GM19239 (cell line): ENCODE measurements at regions not wholly inside any gene's neighbourhood (a gene's known extent, or its start where the extent isn't known, plus 50 kb on each side); places are given as distances from the start of the nearest gene placed in this dataset.
"Not testable (repeated sequence)": the region's sequence is repeated elsewhere in the genome, so short reads cannot be mapped to it uniquely, and the experiment has no call there.

Source experiments
- DNase-seq: peaks from one replicate; pipeline ENCODE4 v3.0.0; 2011; ENCODE audit warnings: low spot score; ENCODE audit not compliant: insufficient read length
- FAIRE-seq: peaks from 2 replicates; lab custom pipeline; 2011; peaks lifted over from hg19 to GRCh38; lab: Jason Lieb, UNC

DNA sequence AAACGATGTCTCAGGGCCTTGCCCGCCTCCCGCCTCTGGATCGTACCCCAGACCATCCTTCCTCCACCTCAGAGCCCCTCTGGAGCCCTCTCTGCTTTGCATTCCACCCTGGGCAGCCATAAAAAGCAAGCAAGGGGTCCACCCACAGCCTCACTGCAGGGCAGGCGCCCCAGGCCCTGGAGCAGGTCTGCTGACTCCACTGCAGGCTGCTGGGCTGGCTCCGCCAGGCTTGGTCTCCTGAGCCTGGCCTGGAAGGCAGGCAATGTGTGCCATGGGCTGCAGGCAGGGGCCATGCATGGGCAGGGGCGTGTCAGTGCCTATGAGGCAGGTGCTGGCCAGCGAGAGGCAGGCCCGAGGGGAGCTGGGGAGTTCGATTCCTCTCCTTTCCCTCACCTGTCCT lies 186.0 kb downstream of the ANKRD30B start:
- FAIRE-seq: no peak

DNA sequence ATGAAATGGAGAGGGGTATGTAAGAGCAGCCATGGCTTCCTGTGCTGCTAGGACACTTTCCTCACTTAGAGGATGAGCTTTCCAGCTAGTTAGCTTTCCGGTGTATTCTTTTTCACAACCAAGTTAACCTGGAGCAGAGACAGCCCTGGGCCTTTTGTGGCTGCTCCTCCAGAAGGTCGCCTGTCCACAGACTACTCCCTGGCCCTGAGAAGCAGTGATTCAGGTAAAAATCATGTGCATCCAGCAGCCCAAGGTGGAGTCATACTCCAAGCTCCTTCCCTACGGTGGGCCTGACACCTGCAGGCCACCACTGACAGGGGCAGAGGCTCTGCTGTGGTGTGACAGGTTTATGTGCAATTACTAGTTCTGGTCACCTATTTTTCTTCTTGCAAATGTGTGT lies 187.2 kb downstream of the ANKRD30B start:
- no peak for FAIRE-seq

More for the DNA sequence above, 186.0 kb downstream of the ANKRD30B start:
- DNase-seq: no peak

GRCh38 chr18:14936313-14936712 lies 188.3 kb downstream of the ANKRD30B start:
- FAIRE-seq (no peak), DNase-seq (no peak)

More for the DNA sequence above, 187.2 kb downstream of the ANKRD30B start:
- no peak for DNase-seq

DNA sequence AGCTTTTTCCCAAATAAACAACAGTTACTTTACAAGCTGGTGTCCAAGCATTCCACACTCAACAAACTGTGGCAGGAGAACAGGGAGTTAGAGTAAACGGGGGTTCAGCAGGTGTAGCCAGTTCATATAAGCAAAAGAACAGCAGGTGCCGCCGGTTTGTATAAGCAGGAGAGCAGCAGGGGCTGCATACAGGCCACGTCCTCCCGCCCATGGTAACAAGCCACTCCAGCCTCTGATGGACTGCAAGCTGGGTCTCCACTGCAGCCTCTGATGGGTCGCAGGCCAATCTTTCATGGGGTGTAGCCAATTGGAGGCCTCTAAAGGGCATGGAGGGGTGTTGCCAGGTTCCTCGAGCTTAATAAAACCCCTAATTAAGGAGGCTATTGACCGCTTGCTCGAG lies 189.3 kb downstream of the ANKRD30B start:
- FAIRE-seq: no peak
- DNase-seq: no peak

GRCh38 chr18:14939141-14939540 lies 191.2 kb downstream of the ANKRD30B start:
- DNase-seq (no peak), FAIRE-seq (no peak)

DNA sequence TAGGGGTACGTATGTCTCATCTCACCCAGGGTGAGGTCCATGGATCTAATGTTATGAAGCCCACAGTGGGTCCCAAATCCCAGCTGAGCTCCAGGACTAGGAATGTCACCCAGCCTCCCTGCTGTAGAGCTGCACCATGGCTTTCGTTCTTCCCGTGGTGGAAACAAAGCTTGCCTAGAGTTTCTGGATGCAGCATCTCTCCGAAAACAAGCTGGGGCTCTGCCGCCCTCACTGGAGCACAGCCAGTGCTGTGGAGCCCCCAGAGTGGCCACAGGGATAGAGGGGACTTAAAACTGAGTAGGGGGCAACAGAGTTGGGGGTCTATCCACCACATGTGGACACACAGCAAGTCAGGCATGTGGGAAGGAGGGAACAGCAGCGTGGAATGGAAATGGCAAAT lies 192.1 kb downstream of the ANKRD30B start:
- FAIRE-seq, DNase-seq: not testable (repeated sequence)

DNA sequence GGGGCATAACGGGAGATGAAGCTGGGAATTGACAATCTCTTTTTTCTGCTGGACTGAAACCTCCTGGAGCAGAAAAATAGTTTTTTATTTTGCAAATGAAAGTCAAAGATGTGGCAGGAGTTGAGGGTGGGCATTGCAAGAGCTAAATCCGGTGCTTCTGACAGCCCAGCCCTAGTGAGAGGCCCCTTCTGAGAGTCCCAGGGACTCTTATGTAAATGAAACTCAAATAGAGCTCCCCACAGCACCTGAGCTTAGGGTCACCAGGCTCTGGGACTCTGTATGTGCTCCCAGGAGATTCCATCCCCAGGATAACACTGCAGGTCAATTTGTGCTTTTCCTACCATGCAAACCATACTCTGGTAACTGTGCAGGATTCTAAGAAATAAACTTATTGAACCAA lies 192.8 kb downstream of the ANKRD30B start:
- DNase-seq (no peak), FAIRE-seq (no peak)

DNA sequence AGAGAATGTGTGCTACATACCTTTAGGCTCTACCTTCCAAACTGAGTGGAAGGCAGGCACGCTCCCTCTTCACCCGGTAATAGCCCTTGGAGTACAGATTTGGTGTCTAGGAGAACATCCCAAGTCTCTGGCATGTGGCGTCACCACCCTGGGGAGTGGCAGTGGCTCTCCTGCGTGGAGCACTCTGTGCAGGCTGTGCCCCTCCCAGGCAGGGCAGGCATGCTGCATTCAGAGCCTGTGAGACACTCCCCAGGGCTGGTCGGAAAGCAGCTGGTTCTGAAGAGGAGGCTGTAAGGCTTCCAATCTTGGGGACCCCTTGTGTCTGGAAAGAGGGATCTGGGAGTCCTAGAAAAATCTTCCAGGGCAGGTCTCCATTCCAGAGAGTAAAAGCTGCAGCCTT lies 193.3 kb downstream of the ANKRD30B start:
- no peak for FAIRE-seq
- no peak for DNase-seq

DNA sequence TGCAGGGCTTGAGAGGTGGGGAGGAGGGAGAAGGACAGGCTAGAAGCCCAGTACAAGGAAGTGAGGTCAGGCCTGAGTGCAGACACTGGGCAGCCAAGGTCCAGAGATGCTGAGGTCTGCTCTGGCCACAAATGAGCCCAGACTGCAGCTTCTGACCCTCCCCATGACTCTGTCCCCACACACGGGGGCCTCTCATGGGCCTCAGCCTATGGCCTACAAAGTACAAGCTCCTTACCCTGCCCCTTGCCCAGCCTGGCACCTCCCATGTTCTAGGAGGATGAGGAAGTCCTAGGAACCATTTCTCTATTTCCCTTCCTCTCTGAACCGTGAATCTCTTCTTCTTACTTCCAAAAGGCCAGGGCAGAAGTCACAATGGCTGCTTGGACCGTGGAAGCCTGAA lies 193.8 kb downstream of the ANKRD30B start:
- DNase-seq (no peak), FAIRE-seq (no peak)

GRCh38 chr18:14942275-14942674 lies 194.3 kb downstream of the ANKRD30B start:
- DNase-seq (no peak), FAIRE-seq (no peak)

- FAIRE-seq (no peak), DNase-seq (no peak)
These were observed 195.5 kb downstream of the ANKRD30B start for GRCh38 chr18:14943486-14943885.

- DNase-seq: no peak
- no peak for FAIRE-seq
These were observed 196.1 kb downstream of the ANKRD30B start for GRCh38 chr18:14943967-14944636.

GRCh38 chr18:14944838-14945237 lies 196.9 kb downstream of the ANKRD30B start:
- FAIRE-seq: no peak
- no peak for DNase-seq

DNA sequence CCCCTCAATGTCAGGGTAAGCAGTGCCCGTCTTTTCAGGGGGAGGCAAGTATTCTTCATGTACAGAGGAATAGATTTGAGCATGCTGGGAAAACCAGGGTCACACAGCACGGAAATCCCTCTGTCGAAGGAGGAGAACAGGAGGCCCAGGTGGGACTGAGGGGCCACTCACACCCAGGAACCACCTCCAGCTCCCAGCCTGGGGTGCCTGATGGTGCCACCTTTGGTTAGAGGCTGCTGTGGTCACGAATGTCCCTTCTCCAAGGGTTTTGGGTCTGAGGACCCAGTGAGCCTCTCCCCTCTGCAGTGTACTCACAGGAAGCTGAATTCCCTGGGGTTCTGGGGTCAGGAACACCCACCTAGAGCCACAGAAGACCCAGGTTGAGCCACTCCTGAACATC lies 197.3 kb downstream of the ANKRD30B start:
- DNase-seq: no peak
- FAIRE-seq: no peak

DNA sequence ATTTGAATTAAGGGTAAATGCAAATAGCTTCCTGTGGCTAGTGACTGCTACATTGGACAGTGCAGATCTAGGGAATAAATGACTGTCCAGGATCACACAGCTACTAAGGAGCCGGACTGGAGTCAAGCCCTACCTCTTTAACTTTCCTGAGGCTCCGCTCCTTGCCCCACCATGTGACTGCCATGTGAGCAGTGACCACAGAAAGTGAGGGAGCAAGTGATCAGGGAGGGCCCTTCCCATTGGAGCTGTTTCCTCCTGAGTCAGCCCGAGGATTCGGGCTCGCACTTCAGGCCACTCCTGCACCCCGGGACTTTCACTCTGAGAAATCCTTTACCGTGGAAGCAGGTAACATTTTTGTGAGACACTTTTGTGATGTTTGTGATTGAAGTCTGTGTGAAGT lies 198.0 kb downstream of the ANKRD30B start:
- DNase-seq (no peak), FAIRE-seq (no peak)

DNA sequence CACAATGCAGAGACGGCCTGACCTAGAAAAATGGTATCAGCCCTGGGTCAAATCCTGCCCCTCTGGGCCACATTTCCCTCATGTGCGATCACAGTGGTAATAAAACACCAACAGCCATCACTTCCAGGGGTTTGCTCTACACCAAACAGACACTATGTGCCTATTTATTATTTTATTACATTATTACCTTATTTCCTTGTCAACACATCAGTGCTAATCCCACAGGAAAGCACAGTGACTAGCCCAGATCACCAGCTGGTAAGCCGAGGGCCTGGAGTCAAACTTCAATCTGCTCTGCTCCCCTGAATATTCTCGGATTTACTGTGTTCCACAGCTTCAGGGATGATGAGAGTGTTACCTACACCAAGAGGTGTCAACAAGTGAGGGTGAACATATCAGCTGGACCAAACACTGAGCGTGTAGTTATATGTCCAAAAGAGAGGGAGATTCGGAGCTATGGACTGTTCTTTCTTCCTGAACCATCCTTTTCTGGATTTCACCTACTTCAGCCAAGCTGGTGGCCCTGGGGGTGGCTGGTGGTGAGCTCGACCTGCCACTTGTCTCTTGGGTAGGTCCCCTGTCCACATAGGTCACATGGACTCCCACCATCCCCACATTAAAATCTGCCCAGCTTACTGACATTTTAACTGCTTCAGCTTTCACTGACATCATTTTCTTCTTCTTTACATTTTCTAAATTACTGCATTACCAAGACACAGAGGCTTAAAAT lies 198.9 kb downstream of the ANKRD30B start:
- not testable (repeated sequence) for FAIRE-seq, DNase-seq

DNA sequence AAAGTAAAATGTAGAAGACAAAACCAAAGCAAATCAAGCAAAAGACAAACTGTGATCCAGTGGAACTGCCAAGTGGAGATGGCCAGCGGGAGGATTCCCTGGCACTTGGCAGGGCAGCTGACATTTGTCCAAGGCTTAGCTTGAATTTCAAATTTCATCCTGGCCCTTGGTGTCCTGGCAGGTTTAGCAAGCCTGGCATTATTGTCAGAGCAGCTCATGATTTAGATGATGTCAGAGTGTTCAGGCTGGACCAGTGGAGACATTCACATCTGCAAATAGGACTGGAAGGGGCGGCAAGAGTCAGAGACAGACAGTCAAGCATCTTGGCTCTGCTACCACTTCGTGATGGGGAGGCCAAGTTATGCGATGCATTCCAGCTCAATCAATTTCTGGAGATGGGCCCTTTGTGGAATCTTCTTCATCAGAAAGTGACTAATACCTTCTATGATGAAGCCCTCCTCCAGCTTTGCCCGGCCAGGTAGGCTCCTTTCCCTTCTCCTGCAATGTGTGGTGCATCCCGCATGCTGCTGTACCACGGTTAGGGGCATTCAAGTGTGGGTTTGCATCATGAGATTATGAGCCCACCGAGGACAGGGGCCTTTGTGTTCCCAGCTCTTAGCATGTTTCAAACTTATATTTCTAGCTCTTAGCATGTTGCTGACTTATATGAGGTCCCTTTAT lies 199.7 kb downstream of the ANKRD30B start:
- FAIRE-seq: no peak

GRCh38 chr18:14948163-14948540 lies 200.2 kb downstream of the ANKRD30B start:
- FAIRE-seq: no peak
- DNase-seq: no peak

More for the DNA sequence above, 199.7 kb downstream of the ANKRD30B start:
- DNase-seq: no peak

DNA sequence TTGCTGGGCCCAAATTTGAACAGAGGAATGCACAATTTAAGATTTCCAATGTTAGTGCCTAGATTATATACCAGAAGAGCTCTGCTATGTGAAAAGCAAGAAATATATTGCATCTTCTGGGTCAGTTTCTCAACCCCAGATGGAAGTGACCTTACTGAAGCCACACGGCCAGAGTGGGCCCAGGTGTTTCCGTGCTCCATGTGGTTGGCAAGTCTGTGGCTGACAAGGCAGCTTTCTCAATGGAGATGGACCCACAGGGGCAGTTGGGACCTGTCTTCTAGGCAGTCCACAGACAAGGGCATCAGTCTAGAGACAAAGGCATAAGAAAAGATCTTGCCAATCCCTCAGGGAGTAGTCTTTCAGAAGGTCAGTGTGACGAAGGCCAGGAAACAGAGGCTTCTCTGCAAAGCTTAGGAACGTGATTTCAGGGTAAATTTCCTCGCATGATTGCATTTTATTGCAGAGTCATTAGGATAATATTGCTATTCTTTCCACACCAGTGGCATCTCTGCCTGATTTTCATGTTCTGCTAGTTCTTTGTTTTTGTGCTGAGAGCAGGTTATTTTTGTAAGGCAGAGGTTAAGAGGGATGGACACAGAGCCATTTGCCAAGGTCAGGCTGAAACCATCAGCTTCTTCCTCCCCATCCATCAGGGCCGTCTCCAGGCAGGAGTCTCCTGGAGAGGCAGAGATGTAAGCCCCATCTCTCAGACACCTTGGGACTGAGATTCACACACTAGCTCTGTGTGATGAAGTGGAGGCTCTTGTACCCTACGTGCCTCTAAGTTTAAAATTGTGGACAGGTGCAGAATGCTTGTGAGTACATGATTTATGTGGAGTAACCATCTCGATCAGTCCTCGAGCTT lies 202.1 kb downstream of the ANKRD30B start:
- FAIRE-seq: no peak
- DNase-seq: no peak

DNA sequence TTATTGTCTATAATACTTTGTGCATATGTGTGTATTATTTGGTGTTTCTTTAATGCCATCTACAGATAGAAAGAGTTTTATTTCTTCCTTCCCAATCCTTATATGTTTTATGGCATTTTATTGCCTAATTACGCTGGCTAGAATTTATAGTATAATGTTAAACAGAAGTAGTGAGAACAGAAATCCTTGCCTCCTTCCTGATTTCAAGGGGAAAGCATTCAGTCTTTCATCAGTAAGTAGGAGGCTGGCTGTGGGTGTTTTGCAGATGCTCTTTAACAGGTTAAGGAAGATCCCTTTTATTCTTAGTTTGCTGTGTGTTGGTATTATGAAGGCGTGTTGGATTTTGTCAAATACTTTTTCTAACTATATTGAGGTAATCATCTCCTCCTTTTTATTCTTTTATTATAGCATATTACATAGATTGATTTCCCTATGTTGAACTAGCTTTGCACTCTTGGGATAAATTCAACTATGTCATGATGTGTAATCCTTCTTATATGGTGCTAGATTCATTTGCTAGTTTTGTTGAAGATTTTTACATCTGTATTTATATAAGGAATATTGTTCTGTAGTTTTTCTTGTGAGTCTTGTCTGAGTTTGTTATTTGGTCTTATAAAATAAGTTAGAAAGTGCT lies 204.6 kb downstream of the ANKRD30B start:
- peak; percentile 69 for FAIRE-seq
- not testable (repeated sequence) for DNase-seq
